Activated CD4-positive, alpha-beta T cell treated with anti-CD3 and anti-CD28 coated beads, Interleukin-2, amount 50 U/mL, for 24 hours (primary cell): ENCODE measurements at regions not wholly inside any gene's neighbourhood (a gene's known extent, or its start where the extent isn't known, plus 50 kb on each side); places are given as distances from the start of the nearest gene placed in this dataset.

Experiments
- DNase-seq, 2 donors: peaks; one replicate each; pipeline ENCODE4 v3.0.0-alpha.2; 2020; ENCODE audit warnings: low read depth in 1 of 2, low spot score in 1 of 2

DNA sequence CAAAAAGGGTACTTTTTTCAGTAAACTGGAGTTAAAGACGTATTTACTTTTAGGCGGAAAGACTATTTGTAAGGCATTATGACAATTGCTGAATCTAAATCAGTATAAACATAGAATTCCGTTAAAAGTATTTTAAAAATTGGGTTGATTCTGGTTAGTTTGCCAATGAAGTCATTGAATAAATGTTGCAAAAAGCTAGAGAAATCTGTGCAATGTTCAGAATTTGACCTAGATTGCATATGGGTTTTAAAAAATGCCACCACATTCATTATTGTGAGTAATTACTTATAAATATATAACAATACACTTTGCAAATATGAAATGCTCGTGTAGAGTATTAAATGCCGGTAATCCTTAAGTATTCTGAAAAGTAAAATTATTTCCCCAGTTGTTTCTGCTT, 116.5 kb upstream of the EEF1E1 start:
- DNase-seq, result no peak

DNA sequence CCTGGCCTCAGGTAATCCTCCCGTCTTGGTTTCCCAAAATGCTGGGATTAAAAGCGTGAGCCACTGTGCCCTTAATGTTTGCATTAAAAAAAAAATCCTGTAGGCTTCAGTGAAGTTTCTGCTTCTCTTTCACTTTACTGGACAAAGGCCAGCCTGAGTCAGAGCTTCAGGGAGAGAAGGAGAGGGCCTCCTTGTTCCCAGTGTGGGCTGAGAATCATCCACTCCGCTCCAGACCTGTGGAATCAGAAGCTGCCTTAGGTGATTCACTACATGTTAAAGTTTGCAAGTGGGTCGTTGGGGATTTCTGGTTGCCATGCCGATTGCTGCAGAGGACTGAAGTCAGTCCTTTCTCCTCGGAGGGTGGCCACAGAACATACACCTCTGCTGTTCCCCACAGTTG, 113.3 kb upstream of the EEF1E1 start:
- DNase-seq, result no peak

DNA sequence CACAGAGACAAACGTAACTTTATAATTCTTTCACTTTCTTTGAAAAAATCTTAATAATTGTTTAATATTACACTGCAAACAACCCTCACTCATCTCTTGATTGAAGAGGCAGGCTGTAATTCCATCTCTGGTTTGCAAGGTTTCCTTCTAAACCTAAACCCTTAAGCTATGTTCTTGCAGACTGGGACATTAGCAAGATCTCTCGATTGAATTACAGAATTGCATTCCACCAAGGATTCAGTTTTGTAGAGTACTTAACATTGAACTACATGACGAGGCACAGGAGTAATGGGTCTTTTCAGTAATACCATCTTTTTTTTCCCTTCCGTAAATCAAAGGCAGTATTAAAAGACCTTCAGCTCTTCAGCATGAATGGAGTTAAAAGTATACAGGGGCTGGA, 111.6 kb upstream of the EEF1E1 start:
- no peak for DNase-seq

DNA sequence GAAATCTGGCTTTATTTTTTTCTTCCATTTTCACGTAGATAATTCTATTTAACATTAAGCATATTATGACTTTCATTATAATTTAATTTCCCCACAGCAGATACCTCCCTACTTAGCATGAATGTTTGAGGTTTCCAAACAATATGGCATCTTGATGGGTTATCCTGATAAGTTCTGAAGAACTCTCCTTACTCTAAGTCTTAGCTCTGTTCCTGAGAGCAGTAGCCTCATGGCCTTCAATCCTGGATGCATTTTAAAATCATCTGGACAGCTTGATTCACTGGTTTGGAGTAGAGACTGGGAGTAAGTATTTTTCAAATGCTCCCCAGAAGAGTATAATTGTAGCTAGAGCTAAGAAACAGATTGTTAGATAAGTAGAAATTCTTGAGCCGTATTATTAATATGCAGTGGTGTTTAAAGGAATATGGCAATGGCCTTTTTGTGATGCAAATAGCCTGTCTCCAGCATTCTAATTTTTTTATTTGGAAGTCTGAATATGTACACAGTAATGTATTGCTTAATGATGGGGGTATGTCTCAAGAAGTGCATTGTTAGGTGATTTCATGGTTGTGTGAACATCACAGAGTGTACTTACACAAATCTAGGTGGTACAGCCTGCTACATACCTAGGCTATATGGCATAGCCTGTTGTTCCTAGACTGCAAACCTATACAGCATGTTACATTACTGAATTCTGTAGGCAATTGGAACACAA, 110.5 kb upstream of the EEF1E1 start:
- no peak for DNase-seq

DNA sequence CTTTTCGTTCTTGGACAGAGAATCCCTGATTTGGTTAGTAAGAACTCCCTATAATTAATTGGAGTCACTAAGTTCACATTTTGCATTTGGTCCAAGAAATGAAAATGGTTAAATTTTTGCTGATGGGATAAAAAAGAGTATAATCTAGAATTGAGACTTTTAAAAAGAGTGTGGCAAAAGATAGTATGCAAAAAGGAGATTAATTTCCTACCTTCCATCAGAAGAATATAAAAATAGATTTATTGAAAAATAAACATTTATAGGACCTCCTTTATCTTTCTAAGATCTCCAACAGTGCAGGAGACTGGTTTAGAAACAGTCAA, 105.5 kb upstream of the EEF1E1 start:
- no peak for DNase-seq

DNA sequence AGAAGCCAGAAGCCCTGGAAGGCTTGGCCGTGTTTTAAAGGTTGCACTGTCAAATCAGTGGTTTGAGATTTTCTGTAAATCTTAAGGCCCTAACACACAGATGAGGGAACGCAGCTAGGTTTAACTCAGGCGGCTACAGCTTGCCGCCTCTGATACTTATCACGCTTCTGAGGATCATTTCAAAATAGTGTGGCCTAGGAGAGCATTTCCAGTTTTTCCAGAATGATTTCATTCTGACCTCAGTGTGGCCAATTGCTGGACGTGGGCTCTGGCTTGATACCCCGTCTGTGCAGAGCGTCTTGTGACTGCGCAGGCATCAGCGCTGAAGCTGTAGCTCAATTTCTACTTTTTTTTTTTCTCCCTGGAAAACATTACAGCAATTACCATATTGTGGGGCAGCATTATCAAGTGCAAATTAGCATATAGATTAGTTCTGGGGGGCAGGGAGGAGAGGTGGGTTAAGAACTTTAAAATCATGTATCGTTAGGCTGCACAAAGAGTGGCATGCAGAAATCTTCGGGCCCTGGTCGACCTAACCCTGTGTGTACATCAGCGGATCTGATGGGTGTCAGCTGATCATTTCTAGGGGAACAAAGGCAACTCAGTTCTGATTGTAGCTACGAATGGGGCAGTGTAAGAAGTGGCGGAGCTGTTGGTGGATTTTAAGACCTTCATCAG, 105.0 kb upstream of the EEF1E1 start:
- no peak for DNase-seq

DNA sequence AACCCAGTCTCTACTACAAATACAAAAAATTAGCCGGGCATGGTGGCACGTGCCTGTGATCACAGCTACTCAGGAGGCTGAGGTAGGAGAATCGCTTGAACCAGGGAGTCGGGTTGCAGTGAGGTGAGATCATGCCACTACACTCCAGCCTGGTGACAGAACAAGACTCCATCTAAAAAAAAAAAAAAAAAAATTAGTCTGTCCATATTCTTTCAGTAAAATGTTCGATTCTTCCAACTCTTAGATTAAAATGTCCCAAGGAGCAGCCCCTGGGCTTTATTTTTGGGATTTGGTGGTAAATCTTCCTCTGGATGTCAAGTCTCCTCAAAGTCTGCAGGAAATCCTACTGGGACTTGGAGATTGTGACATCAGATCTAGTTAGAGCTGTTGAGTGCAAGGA, 101.0 kb upstream of the EEF1E1 start:
- no peak for DNase-seq

DNA sequence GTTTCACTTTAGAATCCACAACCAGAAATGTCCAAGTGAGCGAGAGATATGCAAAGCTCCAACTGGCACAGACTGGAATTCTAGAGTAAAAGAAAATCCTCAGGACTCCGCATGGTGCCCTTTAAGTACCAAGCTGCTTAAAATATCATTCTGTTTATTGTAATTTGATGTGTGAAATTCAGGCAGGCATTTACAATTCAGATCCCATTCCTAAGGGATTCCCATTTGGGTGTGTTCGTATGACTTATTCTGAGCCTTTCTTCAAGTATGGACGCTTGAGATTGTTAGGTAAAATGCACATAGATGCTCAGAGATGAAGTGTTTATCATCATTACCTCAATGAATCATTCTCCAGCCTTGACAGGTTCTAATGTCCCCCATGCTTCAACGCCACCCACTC, 99.3 kb upstream of the EEF1E1 start:
- DNase-seq, result no peak

DNA sequence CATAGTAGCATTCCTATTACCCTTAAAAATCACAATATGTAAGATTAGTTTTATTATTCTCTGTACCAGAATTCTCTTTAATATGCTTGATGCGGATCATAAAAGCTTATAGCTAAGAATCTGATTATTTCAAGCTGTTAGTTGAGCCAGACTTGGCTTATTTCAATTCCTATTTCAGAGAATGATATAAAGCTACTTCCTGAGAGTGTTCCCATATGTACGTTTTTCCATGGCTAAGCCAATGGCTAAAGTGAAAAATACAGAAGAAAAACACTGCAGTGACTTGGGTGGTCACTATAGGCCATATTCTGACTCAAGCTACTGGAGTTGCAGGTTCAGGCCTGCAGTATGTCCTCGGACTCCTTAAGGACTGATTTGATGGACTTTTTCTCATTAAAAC, 97.9 kb upstream of the EEF1E1 start:
- DNase-seq, result no peak

DNA sequence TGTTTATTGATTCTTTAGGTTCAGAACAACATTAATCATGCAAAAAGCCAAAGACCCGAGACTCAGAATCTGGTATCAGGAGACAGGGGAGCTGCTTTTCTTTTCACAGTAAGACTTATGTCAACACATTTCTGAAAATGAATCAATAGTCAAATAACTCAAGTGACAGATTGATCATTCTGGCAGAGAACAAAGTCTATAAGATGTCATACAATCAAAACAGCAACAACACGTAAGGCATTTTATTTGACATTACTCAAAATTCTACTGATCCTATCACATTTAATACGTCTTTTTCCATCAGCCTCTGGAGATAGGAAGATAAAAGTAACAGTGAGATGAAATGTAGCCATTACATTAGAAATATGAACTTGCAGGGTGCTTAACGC, 93.4 kb upstream of the EEF1E1 start:
- no peak for DNase-seq

DNA sequence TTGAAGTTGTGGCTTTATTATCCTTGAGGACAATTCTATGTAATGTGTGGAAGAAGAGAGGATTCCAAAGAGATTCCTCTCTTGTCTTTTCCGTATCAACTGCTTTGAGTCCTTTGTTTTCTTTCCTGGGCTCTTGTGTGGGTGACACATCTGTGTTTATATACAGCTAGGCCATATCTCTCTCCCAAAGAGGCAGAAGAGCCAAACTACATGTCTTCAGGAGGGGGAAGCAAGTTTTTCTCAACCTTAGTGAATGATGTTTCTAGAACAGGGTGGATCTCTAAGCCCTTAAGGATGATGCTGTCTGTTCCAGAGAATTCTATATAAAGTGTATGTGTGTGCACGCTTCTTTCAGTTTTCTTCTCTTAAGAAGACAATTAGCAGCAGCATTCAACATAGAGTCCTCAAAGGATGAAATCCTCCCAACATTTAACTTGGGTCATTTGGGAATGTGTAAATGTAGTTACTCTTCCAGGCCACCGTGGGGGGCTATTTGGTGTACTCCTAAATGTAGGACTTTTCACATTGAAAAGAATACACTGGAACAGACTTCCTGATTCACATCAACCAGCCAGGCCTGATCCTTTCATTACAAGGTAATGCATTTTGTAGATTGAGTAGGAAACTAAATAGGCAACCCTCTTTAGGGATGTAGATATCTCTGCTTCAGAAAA, 92.8 kb upstream of the EEF1E1 start:
- no peak for DNase-seq

DNA sequence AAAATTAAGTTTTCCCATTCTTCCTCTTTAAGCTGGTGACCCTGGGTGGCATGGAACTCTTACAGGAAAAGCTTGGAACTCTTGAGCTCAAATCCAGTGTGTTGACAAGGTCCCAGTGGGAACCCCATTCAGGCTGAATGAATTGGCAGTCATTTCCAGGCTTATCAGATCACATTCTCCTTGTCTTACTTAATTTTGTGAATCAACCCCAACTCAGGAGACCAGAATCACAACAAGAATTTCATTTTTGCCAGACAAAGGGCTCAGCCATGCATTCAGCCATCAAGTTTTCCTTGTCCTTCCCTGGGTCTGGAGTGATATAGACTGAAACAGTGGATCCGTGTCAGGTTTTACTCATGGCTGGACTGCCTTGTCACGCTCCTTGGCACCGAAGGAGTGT, 92.1 kb upstream of the EEF1E1 start:
- DNase-seq, result no peak

DNA sequence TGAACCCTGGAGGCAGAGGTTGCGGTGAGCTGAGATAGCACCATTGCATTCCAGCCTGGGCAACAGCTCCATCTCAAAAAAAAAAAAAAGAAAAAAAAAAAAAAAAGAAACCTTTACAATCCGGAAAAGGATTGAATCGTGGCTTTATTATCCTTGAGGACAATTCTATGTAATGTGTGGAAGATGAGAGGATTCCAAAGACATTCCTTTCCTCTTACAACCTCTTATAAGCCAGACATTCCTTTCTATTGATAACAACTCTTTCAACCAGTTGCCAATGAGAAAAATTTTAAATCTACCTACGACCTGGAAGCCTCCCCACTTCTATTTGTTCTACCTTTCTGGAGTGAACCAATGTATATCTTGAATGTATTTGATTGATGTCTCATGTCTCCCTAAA, 91.2 kb upstream of the EEF1E1 start:
- no peak for DNase-seq

DNA sequence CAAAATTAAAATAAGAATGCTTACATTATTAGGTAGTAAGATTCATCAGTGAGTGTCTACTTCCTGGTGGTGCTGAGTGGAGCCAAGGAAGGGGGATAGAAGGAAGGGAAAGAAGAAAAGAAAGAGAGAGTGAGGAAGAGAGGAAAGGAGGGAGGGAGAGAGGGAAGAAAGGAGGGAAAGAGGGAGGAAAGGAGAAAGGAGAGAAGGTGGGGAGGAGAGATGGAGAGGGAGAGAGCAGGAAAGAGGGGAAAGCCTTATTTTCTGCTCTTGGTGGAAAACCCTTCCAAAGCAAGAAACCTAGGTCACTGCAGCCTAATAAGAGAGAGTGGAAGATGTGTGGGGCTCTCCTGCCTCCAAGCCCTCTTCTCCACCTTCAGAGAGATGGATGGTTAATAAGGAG, 90.2 kb upstream of the EEF1E1 start:
- DNase-seq, result no peak

DNA sequence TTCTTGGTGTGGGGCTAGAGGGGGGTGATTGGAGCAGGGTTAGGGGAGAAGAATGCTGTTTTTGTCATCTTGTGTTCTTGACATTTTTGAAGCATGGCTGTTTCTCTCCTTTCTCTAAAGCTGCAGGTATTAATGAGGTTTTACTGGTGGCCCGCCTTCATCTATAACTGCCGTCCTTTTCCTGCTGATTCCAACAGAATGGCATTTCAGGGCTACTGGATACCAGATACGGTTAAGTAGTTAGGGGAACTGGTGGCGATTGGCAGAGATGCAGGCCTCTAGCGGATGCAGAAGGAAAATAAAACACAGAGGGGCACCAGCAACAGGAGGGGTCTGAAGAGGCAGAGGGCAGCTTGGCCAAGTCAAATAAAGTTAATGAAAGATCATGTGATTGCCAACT, 89.7 kb upstream of the EEF1E1 start:
- DNase-seq, result no peak

DNA sequence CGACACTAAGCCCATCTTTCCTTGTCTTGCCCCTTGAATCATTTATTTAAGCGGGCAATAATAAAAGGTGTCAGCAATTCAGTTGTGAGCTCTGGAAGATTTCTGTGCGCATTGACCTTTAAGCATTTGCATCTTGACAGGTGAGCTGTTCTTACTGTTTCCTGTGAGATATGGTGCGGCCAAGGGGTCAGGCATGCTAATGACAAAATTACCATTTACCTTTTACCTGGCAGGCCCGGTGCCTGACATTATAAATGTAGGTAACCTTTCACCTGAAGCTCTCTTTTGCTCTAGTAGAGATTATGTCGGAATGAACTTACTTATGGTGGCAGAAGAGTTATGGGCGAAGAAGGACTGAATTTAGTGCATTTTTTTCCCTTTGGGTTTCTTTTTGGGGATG, 89.3 kb upstream of the EEF1E1 start:
- no peak for DNase-seq

DNA sequence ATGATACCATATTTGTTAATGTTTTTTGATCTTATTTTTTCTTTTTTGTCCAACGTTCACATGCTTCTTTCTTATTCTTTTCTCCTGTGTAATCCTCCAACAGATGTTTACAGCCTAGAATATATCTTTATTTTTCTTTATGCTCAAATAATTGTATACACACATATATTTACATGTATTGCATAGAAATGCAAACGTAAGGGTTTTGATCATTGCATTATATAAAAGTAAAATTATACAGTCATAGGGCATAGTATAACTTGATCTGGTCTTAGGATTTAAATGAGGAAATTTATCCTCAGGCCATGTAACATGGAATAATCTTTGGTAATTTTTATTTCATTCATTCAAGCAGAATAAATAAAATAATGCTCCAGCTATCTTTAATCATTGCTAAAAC, 84.9 kb upstream of the EEF1E1 start:
- DNase-seq, result no peak

DNA sequence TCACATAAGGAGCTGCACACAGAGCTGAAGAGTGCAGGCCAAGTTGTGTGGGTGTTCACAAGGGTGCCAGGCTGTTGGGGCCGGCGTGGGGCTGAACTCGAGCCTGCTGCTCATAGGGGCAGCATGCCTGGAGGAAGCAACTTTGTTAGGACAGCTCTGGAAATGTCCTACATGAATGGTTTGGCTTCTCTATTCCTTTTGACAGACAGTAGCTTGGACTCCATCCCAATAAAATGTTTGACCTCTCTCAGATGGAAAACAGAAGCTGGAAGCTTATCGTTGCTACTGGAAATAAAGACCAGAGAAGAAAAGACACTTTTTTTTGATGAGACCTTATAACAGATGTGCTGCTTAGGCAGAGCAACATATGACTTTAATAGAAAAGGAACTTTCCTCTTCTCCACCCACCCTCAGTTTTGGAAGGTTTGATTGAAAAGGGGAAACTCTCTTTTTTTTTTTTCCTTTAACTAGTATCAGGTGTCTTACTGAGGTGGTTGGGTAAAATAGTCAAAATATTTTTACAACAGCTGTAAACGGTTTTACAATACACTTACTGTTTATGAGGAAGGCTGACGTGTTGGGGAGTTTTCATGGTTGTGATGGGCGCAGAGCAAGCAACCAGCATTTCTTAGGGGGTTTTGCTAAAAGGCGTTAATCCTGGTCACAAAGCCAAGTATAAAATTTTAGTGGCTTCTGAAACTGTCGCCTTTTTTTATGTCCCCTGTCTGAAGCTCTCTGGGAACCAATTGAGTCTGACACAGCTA, 80.7 kb upstream of the EEF1E1 start:
- DNase-seq, result no peak

DNA sequence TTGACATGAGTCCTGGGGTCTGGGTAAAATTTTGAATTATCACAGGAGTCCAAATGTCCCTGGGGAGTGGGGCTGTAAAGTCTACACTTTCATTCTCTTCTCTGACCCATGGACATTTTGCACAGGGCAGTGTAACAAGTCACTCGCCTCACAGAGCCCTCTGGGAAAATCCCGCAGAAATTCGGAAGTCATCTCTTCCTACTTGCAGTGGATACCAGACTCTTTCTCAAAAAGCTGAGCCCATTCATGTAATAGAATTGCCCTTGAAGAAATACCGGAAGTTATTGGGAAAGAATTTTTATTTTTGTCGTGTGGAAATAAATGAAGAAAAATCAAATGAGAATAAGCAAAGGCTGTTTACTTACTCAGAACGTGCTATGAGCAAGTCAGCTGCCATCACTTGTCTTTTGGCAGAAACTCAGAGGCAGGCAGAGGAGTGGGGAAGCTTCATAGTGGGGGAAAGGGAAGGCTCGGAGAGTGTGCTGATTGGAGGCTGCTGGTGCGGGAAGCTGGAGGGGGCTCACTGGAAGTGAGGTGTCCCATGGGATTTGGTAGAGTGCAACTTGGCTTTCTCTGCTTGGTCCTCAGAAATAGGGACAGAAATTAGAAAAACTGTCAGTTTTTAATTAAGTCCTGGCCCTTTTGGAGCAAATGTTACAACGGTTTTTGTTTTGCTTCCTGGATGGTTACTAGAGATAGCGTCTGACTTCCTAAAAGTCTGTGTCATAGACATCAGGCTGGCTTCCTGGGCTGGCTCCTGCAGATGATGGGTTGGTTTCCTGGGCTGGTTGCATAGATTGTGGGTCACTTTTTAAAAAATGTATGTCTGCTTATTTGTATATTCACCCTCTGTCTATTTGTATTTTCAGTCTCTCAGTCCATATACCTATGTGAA, 79.8 kb upstream of the EEF1E1 start:
- DNase-seq, result no peak

DNA sequence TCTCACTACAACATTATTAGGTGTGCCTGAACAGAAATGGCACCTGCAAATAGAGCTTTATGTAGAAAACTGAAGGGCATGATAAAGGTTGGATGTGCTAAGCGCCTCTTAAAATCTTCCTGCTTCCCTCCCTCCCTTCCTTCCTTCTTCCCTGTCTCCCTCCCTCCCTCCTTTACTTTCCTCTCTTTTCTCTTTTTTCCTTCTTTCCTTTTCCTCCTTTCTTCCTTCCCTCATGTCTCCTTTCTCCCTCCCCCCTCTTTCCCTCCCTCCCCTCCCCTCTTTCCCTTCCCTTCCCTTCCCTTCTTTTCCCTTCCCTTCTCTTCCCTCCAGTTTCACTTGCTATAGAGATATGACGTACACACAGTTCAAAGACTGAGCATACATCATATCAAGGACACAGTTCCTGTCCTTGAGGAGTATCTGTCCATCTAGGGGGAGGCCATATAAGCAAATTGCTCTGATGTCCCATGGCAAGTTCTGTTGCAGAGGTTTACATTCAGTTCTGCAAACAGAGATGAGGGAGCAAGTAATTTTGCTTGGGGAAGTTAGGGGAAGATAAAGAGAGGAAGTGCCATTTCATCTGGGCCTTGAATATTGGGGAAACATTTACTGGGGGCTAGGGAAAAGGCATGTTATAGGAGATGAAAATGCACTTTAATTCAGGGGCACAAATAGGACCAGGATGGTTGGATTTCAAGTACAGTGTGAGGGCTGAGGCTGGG, 79.0 kb upstream of the EEF1E1 start:
- DNase-seq, result no peak
